ENCODE measurements at regions not wholly inside any gene's neighbourhood (a gene's known extent, or its start where the extent isn't known, plus 50 kb on each side); places are given as distances from the start of the nearest gene placed in this dataset.
A peak's percentile ranks its signal among the peaks of the same experiment; 100 is the strongest.

- BruUV-seq (replicated peaks), result no TSS peak
- no peak for FAIRE-seq
- Histone ChIP-seq H3K27me3 (replicated peaks in 1 of 2; ENCODE audit: control insufficient read depth in 2 of 2, insufficient read depth in 2 of 2, low read length in 1 of 2) (no peaks in the 10 kb centered on the region; a peak in 1 of 4 replicates), H3K27ac (ENCODE audit: control insufficient read depth, insufficient read depth) (no peak overlapping the region), H3K9ac (ENCODE audit: control insufficient read depth, insufficient read depth, low read length) (no peak overlapping the region), H3K36me3 (ENCODE audit: control insufficient read depth in 2 of 2, insufficient read depth in 2 of 2, low read length in 1 of 2) (no peaks in the 10 kb centered on the region), H3K4me1 (ENCODE audit: control insufficient read depth, insufficient read depth, low read length) (no peaks in the 10 kb centered on the region), H4K20me1 (ENCODE audit: control insufficient read depth, insufficient read depth) (no peaks in the 10 kb centered on the region), H3K4me2 (ENCODE audit: control insufficient read depth, insufficient read depth) (no peak overlapping the region), H3K4me3 (no peak overlapping the region), H2AFZ (ENCODE audit: control insufficient read depth, low read depth, low read length) (no peak overlapping the region), H3K79me2 (ENCODE audit: control insufficient read depth, insufficient read depth, low read length) (no peaks in the 10 kb centered on the region), H3K9me3 (replicated peaks; ENCODE audit: control insufficient read depth, insufficient read depth, low read length) (no peaks in the 10 kb centered on the region)
- CTCF ChIA-PET, result interaction anchor here (0.8 to 1.0 kb wide), 2 partner anchors 15 to 275 kb away, joined by 3 to 4 read pairs; no protein-coding TSS in a partner anchor
- in situ Hi-C loops (cut with MboI), result no loop called here
- ATAC-seq, result peak; percentile 17; the same call in 1 of the 3 replicates
- intact Hi-C loops (cut with micrococcal nuclease; ENCODE audit: unreplicated experiment), result loop anchor here (2.0 kb wide), 2 partner anchors 580 to 998 kb away; no protein-coding TSS in a partner anchor
- no peak for DNase-seq (ENCODE audit: low read depth, low spot score)
- POLR2A ChIA-PET, result no interaction called here
- TF ChIP-seq NFIC (IDR thresholded peaks at IDR 0.05; ENCODE audit: low read depth, low read length) (no peak), USF1 (IDR thresholded peaks at IDR 0.05; ENCODE audit: borderline replicate concordance, extremely low read length, insufficient read depth, low read depth, low read length) (no peak), IRF3 (IDR thresholded peaks at IDR 0.05) (no peak), ZBTB33 (IDR thresholded peaks at IDR 0.05) (no peak), MYC (IDR thresholded peaks at IDR 0.05; ENCODE audit: insufficient read depth, insufficient read length, insufficient replicate concordance, low read length, severe bottlenecking) (no peak), ZNF622 (IDR thresholded peaks at IDR 0.05) (no peak), SIN3A (IDR thresholded peaks at IDR 0.05; ENCODE audit: low read depth, low read length) (no peak), SMC3 (IDR thresholded peaks at IDR 0.05; ENCODE audit: borderline replicate concordance, low read length) (no peak), ZNF217 (IDR thresholded peaks at IDR 0.05) (no peak), BMI1 (IDR thresholded peaks at IDR 0.05; ENCODE audit: borderline replicate concordance) (no peak), SREBF1 (IDR thresholded peaks at IDR 0.05; ENCODE audit: low read length) (no peak), RB1 (IDR thresholded peaks at IDR 0.05; ENCODE audit: borderline replicate concordance) (no peak), NFYB (IDR thresholded peaks at IDR 0.05; ENCODE audit: insufficient read depth, low read depth, low read length) (no peak), YY1 (IDR thresholded peaks at IDR 0.05; ENCODE audit: low read depth, low read length) (no peak), KLF5 (IDR thresholded peaks at IDR 0.05; ENCODE audit: partially characterized antibody) (no peak), SUPT20H (IDR thresholded peaks at IDR 0.05; ENCODE audit: borderline replicate concordance, control insufficient read depth, low read depth, low read length) (no peak), STAT3 (IDR thresholded peaks at IDR 0.05; ENCODE audit: low read depth, low read length) (no peak), CHD2 (IDR thresholded peaks at IDR 0.05; ENCODE audit: borderline replicate concordance, low read depth, low read length) (no peak), ZNF207 (IDR thresholded peaks at IDR 0.05; ENCODE audit: borderline replicate concordance) (no peak), RELB (IDR thresholded peaks at IDR 0.05; ENCODE audit: low read depth) (no peak)
- 68% methylated on average over 4 of the region's 4 CpGs for WGBS (ENCODE audit: insufficient coverage, insufficient replicate concordance, low lambda C conversion rate, missing lambda C conversion rate)
- SMC1A ChIA-PET (ENCODE audit: uncharacterized antibody, unreplicated experiment), result interaction anchor here (0.7 to 0.8 kb wide), 2 partner anchors 9 to 46 kb away, joined by 3 read pairs; no protein-coding TSS in a partner anchor
- RAD21 ChIA-PET (ENCODE audit: unreplicated experiment), result no interaction called here
These were observed 577.9 kb downstream of the ISL1 start for GRCh38 chr5:51961154-51961562.

Data from GM12878 (cell line).